Astrocyte (in vitro differentiated cells and primary cell): ENCODE measurements at regions not wholly inside any gene's neighbourhood (a gene's known extent, or its start where the extent isn't known, plus 50 kb on each side); places are given as distances from the start of the nearest gene placed in this dataset.

Experiments
- CTCF ChIP-seq: IDR thresholded peaks from 2 replicates; pipeline ENCODE4 v1.5.1; 2011; ENCODE audit warnings: low read depth, mild to moderate bottlenecking, inconsistent platforms, low read length, moderate library complexity; ENCODE audit not compliant: insufficient read depth
- EZH2 ChIP-seq: IDR thresholded peaks from 2 replicates; pipeline ENCODE4 v1.6.1; 2012; ENCODE audit warnings: mild to moderate bottlenecking, low read length, inconsistent platforms; ENCODE audit not compliant: insufficient read depth

- TF ChIP-seq CTCF (no peak), EZH2 (no peak)
These were observed 166.9 kb upstream of the CCND2 start for GRCh38 chr12:4106621-4107020.
